GM23338 (cell line): ENCODE measurements at regions not wholly inside any gene's neighbourhood (a gene's known extent, or its start where the extent isn't known, plus 50 kb on each side); places are given as distances from the start of the nearest gene placed in this dataset.

Source experiments
- ATAC-seq: fragments of 200-7000 bp; cut with Tn5 transposase; 3 replicates; pipeline ENCODE4 v1.9.1; 2020
- DNase-seq: peaks from one replicate; pipeline ENCODE4 v3.0.0-alpha.2; 2015; ENCODE audit warnings: low spot score
- H2AFZ ChIP-seq: fragments of 200-600 bp; sonication (generic); 2 replicates; pipeline ENCODE4 v1.8.0; 2016; ENCODE audit warnings: antibody characterized with exemption, mild to moderate bottlenecking, moderate library complexity
- H3F3A ChIP-seq: fragments of 200-600 bp; sonication (generic); replicated peaks from 2 replicates; pipeline ENCODE4 v1.8.0; 2017; ENCODE audit warnings: antibody characterized with exemption, mixed run types, low read depth
- H3K27ac ChIP-seq: fragments of 200-600 bp; sonication (generic); 2 replicates; pipeline ENCODE4 v1.6.1; 2016; ENCODE audit warnings: low read depth
- H3K27me3 ChIP-seq: fragments of 200-600 bp; sonication (generic); 2 replicates; pipeline ENCODE4 v1.8.0; 2016; ENCODE audit warnings: mild to moderate bottlenecking, mixed run types, moderate library complexity; ENCODE audit not compliant: insufficient read depth
- H3K36me3 ChIP-seq: fragments of 200-600 bp; sonication (generic); 2 replicates; pipeline ENCODE4 v1.8.0; 2016; ENCODE audit warnings: mild to moderate bottlenecking; ENCODE audit not compliant: insufficient read depth
- H3K4me1 ChIP-seq: fragments of 200-600 bp; sonication (generic); 2 replicates; pipeline ENCODE4 v1.8.0; 2016; ENCODE audit warnings: mild to moderate bottlenecking, moderate library complexity; ENCODE audit not compliant: insufficient read depth
- H3K4me2 ChIP-seq: fragments of 200-600 bp; sonication (generic); 2 replicates; pipeline ENCODE4 v1.7.1; 2017; ENCODE audit warnings: mixed run types
- H3K4me3 ChIP-seq: fragments of 200-600 bp; sonication (generic); 2 replicates; pipeline ENCODE4 v1.6.1; 2016; ENCODE audit warnings: mixed run types
- H3K79me2 ChIP-seq: fragments of 200-600 bp; sonication (generic); replicated peaks from 2 replicates; pipeline ENCODE4 v1.8.0; 2017; ENCODE audit warnings: mild to moderate bottlenecking; ENCODE audit not compliant: insufficient read depth
- H3K9me2 ChIP-seq: fragments of 200-600 bp; sonication (generic); 2 replicates; pipeline ENCODE4 v1.8.0; 2017; ENCODE audit not compliant: insufficient read depth
- H4K20me1 ChIP-seq: fragments of 200-600 bp; sonication (generic); replicated peaks from 2 replicates; pipeline ENCODE4 v1.8.0; 2017; ENCODE audit warnings: mild to moderate bottlenecking; ENCODE audit not compliant: insufficient read depth
- H3K27ac Mint-ChIP-seq: 2 replicates; pipeline ENCODE4 v1.8.0; 2020; ENCODE audit warnings: inconsistent platforms, mild to moderate bottlenecking, moderate library complexity, mixed read lengths
- H3K27me3 Mint-ChIP-seq: 3 replicates; pipeline ENCODE4 v1.8.0; 2022; ENCODE audit warnings: low read depth, mild to moderate bottlenecking, moderate library complexity, mixed read lengths, inconsistent platforms; ENCODE audit not compliant: insufficient read depth, poor library complexity
- H3K36me3 Mint-ChIP-seq: 3 replicates; pipeline ENCODE4 v1.8.0; 2021; ENCODE audit warnings: low read depth, mild to moderate bottlenecking, inconsistent platforms, moderate library complexity, mixed read lengths
- H3K4me1 Mint-ChIP-seq: 3 replicates; pipeline ENCODE4 v1.8.0; 2020; ENCODE audit warnings: mild to moderate bottlenecking, inconsistent platforms, mixed read lengths
- H3K4me3 Mint-ChIP-seq: 3 replicates; pipeline ENCODE4 v1.8.0; 2021; ENCODE audit warnings: moderate library complexity, mild to moderate bottlenecking, inconsistent platforms, mixed read lengths
- H3K9me3 Mint-ChIP-seq: 3 replicates; pipeline ENCODE4 v1.8.0; 2020; ENCODE audit warnings: moderate library complexity, mild to moderate bottlenecking, inconsistent platforms, mixed read lengths
- JUNB ChIP-seq: IDR thresholded peaks from one replicate; pipeline ENCODE4 v1.6.1; 2016; ENCODE audit warnings: antibody characterized with exemption; ENCODE audit not compliant: unreplicated experiment
- STAT1 ChIP-seq: IDR thresholded peaks from one replicate; pipeline ENCODE4 v1.6.1; 2016; ENCODE audit warnings: antibody characterized with exemption; ENCODE audit not compliant: unreplicated experiment
- TF ChIP-seq, protein P1 (sequence below): fragments of 250-450 bp; sonication (Bioruptor Pico); IDR thresholded peaks from 2 replicates; pipeline ENCODE4 v1.5.0; 2020; ENCODE audit warnings: mild to moderate bottlenecking, moderate library complexity
- TF ChIP-seq, protein P2 (sequence below), 2 experiments: fragments of 200-600 bp in 1 of 2; sonication (generic) in 1 of 2; conservative IDR thresholded peaks; 2 replicates each; pipeline versions ENCODE4 v1.5.1 to v1.6.1; 2016 to 2017; ENCODE audit warnings: antibody characterized with exemption in 2 of 2, low read depth in 2 of 2, mild to moderate bottlenecking in 2 of 2, moderate library complexity in 1 of 2

DNA sequence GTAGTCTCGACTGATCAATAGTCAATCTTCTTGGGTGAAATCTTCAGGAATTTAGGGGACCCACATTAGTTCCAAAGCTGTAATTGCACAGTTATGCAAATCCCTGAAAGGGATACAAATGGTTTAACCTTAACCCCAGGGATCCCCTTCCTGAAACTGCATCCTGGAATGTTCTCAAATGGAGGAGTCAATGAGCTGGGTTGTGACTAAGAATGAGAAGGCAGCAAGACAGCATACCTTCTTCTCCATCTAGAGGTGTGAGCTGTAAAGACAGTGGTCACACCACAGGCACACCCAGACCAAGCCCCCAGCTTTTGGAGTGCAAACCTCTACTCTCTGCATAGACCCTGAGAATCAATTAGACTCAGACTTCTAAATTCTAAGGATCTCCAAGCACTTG is 164.7 kb upstream of the MEIS1 start:
- Mint-ChIP-seq H3K36me3 (no peaks in the 10 kb centered on the region; the same call in 2 of the 3 replicates), H3K9me3 (no peaks in the 10 kb centered on the region), H3K27me3 (peaks cover 3% of the 10 kb centered on the region), H3K4me3 (no peak overlapping the region), H3K4me1 (peaks cover 42% of the 10 kb centered on the region), H3K27ac (peak overlapping the region; percentile 48; the same call in 1 of the 2 replicates)
- Histone ChIP-seq H4K20me1 (no peaks in the 10 kb centered on the region), H3K4me2 (no peak overlapping the region), H3K36me3 (no peaks in the 10 kb centered on the region), H3K27me3 (no peaks in the 10 kb centered on the region), H3K79me2 (no peaks in the 10 kb centered on the region; the same call in 1 of the 2 replicates), H2AFZ (no peak overlapping the region), H3K27ac (no peak overlapping the region; the same call in 1 of the 2 replicates), H3K4me1 (peaks cover 33% of the 10 kb centered on the region), H3K9me2 (no peaks in the 10 kb centered on the region), H3F3A (no peaks in the 10 kb centered on the region), H3K4me3 (no peak overlapping the region)
- ATAC-seq (peak; percentile 96), DNase-seq (peak; percentile 77)
- TF ChIP-seq JUNB (no peak), STAT1 (no peak)
- TF ChIP-seq, protein P1, sequence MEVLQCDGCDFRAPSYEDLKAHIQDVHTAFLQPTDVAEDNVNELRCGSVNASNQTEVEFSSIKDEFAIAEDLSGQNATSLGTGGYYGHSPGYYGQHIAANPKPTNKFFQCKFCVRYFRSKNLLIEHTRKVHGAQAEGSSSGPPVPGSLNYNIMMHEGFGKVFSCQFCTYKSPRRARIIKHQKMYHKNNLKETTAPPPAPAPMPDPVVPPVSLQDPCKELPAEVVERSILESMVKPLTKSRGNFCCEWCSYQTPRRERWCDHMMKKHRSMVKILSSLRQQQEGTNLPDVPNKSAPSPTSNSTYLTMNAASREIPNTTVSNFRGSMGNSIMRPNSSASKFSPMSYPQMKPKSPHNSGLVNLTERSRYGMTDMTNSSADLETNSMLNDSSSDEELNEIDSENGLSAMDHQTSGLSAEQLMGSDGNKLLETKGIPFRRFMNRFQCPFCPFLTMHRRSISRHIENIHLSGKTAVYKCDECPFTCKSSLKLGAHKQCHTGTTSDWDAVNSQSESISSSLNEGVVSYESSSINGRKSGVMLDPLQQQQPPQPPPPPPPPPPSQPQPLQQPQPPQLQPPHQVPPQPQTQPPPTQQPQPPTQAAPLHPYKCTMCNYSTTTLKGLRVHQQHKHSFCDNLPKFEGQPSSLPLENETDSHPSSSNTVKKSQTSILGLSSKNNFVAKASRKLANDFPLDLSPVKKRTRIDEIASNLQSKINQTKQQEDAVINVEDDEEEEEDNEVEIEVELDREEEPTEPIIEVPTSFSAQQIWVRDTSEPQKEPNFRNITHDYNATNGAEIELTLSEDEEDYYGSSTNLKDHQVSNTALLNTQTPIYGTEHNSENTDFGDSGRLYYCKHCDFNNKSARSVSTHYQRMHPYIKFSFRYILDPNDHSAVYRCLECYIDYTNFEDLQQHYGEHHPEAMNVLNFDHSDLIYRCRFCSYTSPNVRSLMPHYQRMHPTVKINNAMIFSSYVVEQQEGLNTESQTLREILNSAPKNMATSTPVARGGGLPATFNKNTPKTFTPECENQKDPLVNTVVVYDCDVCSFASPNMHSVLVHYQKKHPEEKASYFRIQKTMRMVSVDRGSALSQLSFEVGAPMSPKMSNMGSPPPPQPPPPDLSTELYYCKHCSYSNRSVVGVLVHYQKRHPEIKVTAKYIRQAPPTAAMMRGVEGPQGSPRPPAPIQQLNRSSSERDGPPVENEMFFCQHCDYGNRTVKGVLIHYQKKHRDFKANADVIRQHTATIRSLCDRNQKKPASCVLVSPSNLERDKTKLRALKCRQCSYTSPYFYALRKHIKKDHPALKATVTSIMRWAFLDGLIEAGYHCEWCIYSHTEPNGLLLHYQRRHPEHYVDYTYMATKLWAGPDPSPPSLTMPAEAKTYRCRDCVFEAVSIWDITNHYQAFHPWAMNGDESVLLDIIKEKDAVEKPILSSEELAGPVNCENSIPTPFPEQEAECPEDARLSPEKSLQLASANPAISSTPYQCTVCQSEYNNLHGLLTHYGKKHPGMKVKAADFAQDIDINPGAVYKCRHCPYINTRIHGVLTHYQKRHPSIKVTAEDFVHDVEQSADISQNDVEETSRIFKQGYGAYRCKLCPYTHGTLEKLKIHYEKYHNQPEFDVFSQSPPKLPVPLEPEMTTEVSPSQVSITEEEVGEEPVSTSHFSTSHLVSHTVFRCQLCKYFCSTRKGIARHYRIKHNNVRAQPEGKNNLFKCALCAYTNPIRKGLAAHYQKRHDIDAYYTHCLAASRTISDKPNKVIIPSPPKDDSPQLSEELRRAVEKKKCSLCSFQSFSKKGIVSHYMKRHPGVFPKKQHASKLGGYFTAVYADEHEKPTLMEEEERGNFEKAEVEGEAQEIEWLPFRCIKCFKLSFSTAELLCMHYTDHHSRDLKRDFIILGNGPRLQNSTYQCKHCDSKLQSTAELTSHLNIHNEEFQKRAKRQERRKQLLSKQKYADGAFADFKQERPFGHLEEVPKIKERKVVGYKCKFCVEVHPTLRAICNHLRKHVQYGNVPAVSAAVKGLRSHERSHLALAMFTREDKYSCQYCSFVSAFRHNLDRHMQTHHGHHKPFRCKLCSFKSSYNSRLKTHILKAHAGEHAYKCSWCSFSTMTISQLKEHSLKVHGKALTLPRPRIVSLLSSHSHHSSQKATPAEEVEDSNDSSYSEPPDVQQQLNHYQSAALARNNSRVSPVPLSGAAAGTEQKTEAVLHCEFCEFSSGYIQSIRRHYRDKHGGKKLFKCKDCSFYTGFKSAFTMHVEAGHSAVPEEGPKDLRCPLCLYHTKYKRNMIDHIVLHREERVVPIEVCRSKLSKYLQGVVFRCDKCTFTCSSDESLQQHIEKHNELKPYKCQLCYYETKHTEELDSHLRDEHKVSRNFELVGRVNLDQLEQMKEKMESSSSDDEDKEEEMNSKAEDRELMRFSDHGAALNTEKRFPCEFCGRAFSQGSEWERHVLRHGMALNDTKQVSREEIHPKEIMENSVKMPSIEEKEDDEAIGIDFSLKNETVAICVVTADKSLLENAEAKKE (CRISPR knock-in tag): peak; percentile 96
- TF ChIP-seq, protein P2, sequence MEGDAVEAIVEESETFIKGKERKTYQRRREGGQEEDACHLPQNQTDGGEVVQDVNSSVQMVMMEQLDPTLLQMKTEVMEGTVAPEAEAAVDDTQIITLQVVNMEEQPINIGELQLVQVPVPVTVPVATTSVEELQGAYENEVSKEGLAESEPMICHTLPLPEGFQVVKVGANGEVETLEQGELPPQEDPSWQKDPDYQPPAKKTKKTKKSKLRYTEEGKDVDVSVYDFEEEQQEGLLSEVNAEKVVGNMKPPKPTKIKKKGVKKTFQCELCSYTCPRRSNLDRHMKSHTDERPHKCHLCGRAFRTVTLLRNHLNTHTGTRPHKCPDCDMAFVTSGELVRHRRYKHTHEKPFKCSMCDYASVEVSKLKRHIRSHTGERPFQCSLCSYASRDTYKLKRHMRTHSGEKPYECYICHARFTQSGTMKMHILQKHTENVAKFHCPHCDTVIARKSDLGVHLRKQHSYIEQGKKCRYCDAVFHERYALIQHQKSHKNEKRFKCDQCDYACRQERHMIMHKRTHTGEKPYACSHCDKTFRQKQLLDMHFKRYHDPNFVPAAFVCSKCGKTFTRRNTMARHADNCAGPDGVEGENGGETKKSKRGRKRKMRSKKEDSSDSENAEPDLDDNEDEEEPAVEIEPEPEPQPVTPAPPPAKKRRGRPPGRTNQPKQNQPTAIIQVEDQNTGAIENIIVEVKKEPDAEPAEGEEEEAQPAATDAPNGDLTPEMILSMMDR (conservative IDR thresholded peaks at IDR 0.05; ENCODE audit: low read depth in 2 of 2): peak; percentile 10 to 31; a peak in 2 of 4 replicates
